ENCODE measurements at regions not wholly inside any gene's neighbourhood (a gene's known extent, or its start where the extent isn't known, plus 50 kb on each side); places are given as distances from the start of the nearest gene placed in this dataset.

- CTCF ChIA-PET, result no interaction called here
- POLR2A ChIA-PET (ENCODE audit: low non-redundant PET), result no interaction called here
- no TSS peak for BruUV-seq (replicated peaks)
- intact Hi-C loops (cut with micrococcal nuclease; ENCODE audit: unreplicated experiment), result no loop called here
- Histone ChIP-seq H3K4me3 (ENCODE audit: low read depth, low read length, poor library complexity, severe bottlenecking) (no peak overlapping the region), H3K36me3 (ENCODE audit: insufficient read depth, low read length, poor library complexity, severe bottlenecking) (no peaks in the 10 kb centered on the region), H3K27ac (ENCODE audit: low read depth, low read length, poor library complexity, severe bottlenecking) (no peak overlapping the region), H3K4me1 (ENCODE audit: insufficient read depth, low read length, poor library complexity, severe bottlenecking) (no peaks in the 10 kb centered on the region), H3K9me3 (ENCODE audit: low read depth, low read length, poor library complexity, severe bottlenecking) (no peaks in the 10 kb centered on the region), H3K27me3 (replicated peaks; ENCODE audit: insufficient read depth, low read depth, low read length, poor library complexity) (no peaks in the 10 kb centered on the region)
- no peak for DNase-seq (ENCODE audit: low spot score)
- no peak for TF ChIP-seq CTCF (conservative IDR thresholded peaks at IDR 0.05; ENCODE audit: low read depth, low read length)
- TF ChIP-seq EZH2 (IDR thresholded peaks at IDR 0.05; ENCODE audit: borderline replicate concordance, low read depth, low read length, poor library complexity, severe bottlenecking), result no peak
These were observed 103.6 kb upstream of the FST start for GRCh38 chr5:53376853-53377252.

- DNase-seq (ENCODE audit: low spot score), result no peak
- H3K4me3 ChIP-seq (ENCODE audit: low read depth, low read length, poor library complexity, severe bottlenecking), result no peak overlapping the region
- no peaks in the 10 kb centered on the region for H3K9me3 ChIP-seq (ENCODE audit: low read depth, low read length, poor library complexity, severe bottlenecking)
- H3K36me3 ChIP-seq (ENCODE audit: insufficient read depth, low read length, poor library complexity, severe bottlenecking), result no peaks in the 10 kb centered on the region
- H3K4me1 ChIP-seq (ENCODE audit: insufficient read depth, low read length, poor library complexity, severe bottlenecking), result no peaks in the 10 kb centered on the region
- no peaks in the 10 kb centered on the region for H3K27me3 ChIP-seq (replicated peaks; ENCODE audit: insufficient read depth, low read depth, low read length, poor library complexity)
- ChIA-PET CTCF (no interaction called here), POLR2A (ENCODE audit: low non-redundant PET) (no interaction called here)
- intact Hi-C loops (cut with micrococcal nuclease; ENCODE audit: unreplicated experiment), result no loop called here
- BruUV-seq (replicated peaks), result no TSS peak
- TF ChIP-seq EZH2 (IDR thresholded peaks at IDR 0.05; ENCODE audit: borderline replicate concordance, low read depth, low read length, poor library complexity, severe bottlenecking) (no peak), CTCF (conservative IDR thresholded peaks at IDR 0.05; ENCODE audit: low read depth, low read length) (no peak)
- H3K27ac ChIP-seq (ENCODE audit: low read depth, low read length, poor library complexity, severe bottlenecking), result no peak overlapping the region
These were observed 102.2 kb upstream of the FST start for GRCh38 chr5:53378190-53378589.

DNA sequence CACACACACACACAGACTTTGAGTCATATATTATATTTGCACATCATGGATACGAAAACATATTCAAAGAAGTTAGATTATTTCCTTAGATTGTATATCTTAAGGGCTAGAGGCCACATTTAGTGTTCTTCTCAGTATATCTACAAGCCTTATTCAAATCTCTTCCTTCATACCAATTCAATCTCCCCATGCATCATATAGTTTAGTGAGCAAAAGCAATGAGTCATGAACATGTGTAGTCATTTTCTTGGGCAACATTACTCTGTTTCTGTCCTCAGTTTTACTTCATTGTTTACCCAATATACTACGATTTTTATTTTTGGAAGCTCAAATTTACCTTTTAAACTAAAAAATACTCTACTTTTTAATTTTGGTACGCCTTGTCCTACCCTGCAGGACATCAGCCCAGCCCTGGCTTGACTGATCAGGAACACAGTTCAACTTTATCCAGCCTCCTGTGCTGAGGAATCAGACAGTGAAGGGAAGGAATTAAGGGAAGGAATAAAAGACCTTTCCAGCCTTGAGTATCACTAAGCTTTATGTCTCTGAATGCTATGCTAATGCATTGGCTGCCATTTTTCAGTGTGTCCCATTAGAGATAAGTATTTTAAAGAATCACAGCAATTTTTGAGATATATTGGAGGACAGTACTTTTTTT lies 101.7 kb upstream of the FST start:
- ChIA-PET CTCF (no interaction called here), POLR2A (ENCODE audit: low non-redundant PET) (no interaction called here)
- no peaks in the 10 kb centered on the region for H3K9me3 ChIP-seq (ENCODE audit: low read depth, low read length, poor library complexity, severe bottlenecking)
- no peak overlapping the region for H3K27ac ChIP-seq (ENCODE audit: low read depth, low read length, poor library complexity, severe bottlenecking)
- H3K27me3 ChIP-seq (replicated peaks; ENCODE audit: insufficient read depth, low read depth, low read length, poor library complexity), result no peaks in the 10 kb centered on the region
- no peaks in the 10 kb centered on the region for H3K4me1 ChIP-seq (ENCODE audit: insufficient read depth, low read length, poor library complexity, severe bottlenecking)
- TF ChIP-seq EZH2 (IDR thresholded peaks at IDR 0.05; ENCODE audit: borderline replicate concordance, low read depth, low read length, poor library complexity, severe bottlenecking) (no peak), CTCF (conservative IDR thresholded peaks at IDR 0.05; ENCODE audit: low read depth, low read length) (no peak)
- H3K4me3 ChIP-seq (ENCODE audit: low read depth, low read length, poor library complexity, severe bottlenecking), result no peak overlapping the region
- BruUV-seq (replicated peaks), result no TSS peak
- intact Hi-C loops (cut with micrococcal nuclease; ENCODE audit: unreplicated experiment), result no loop called here
- H3K36me3 ChIP-seq (ENCODE audit: insufficient read depth, low read length, poor library complexity, severe bottlenecking), result no peaks in the 10 kb centered on the region
- no peak for DNase-seq (ENCODE audit: low spot score)
